Activated B cell treated with CpG ODN at 0.5 μM for 24 hours (primary cell): ENCODE measurements at regions not wholly inside any gene's neighbourhood (a gene's known extent, or its start where the extent isn't known, plus 50 kb on each side); places are given as distances from the start of the nearest gene placed in this dataset.
"Not testable (repeated sequence)": the region's sequence is repeated elsewhere in the genome, so short reads cannot be mapped to it uniquely, and the experiment has no call there.

ENCODE experiments used
- ATAC-seq: fragments of 200-7000 bp; cut with Tn5 transposase; one replicate; pipeline ENCODE4 v1.10.0; 2021; ENCODE audit warnings: low read depth, mild to moderate bottlenecking, moderate library complexity
- CTCF ChIA-PET: fragments of 350-600 bp; sonication (Branson Sonifier 250); formaldehyde crosslinking; loops from one replicate; lab custom pipeline; 2021; ENCODE audit warnings: antibody characterized with exemption; lab: Charles Lee
- POLR2A ChIA-PET: fragments of 350-600 bp; sonication (Branson Sonifier 250); formaldehyde crosslinking; loops from one replicate; lab custom pipeline; 2021; ENCODE audit warnings: antibody characterized with exemption; lab: Charles Lee
- DNase-seq: peaks from one replicate; pipeline ENCODE4 v3.0.0; 2022
- H3K27ac Mint-ChIP-seq: one replicate; pipeline ENCODE4 v1.8.0; 2020; ENCODE audit warnings: mixed read lengths
- H3K27me3 Mint-ChIP-seq: one replicate; pipeline ENCODE4 v1.8.0; 2021; ENCODE audit warnings: mixed read lengths
- H3K36me3 Mint-ChIP-seq: one replicate; pipeline ENCODE4 v1.8.0; 2021; ENCODE audit warnings: low read depth, mixed read lengths
- H3K4me1 Mint-ChIP-seq: one replicate; pipeline ENCODE4 v1.8.0; 2021; ENCODE audit warnings: mixed read lengths
- H3K4me3 Mint-ChIP-seq: one replicate; pipeline ENCODE4 v1.8.0; 2020; ENCODE audit warnings: mild to moderate bottlenecking, mixed read lengths
- H3K9me3 Mint-ChIP-seq: one replicate; pipeline ENCODE4 v1.8.0; 2020; ENCODE audit warnings: mixed read lengths
- intact Hi-C: fragments of 100-400 bp; cut with micrococcal nuclease; formaldehyde crosslinking; loops from one replicate; pipeline ENCODE4 v1.15.1; 2024
- TF ChIP-seq, protein P1 (sequence below): fragments of 200-600 bp; IDR thresholded peaks from one replicate; pipeline ENCODE4 v1.8.0; 2022; ENCODE audit warnings: antibody characterized with exemption, mild to moderate bottlenecking

DNA sequence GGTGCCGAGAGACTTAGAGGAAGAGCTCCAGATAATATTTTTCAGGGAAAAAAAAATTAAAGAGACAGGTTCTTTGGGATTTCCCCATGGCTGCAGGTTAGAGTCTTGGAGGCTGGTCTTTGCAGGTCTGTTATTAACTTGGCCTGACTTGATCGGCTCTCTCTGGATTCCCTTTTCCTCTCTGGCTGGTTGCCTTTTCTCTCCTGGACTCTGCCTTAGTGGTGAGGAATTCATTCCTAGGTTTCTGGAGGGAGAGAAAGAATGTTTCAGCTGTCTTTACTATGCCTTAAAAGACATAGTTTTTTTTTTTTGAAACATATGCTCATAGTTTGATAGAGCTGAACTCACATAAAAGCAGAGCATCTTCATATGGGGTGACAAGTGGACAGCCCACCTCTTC lies 336.3 kb downstream of the BMP4 start:
- Mint-ChIP-seq H3K4me3 (no peak overlapping the region), H3K27me3 (no peaks in the 10 kb centered on the region), H3K4me1 (peaks cover 26% of the 10 kb centered on the region), H3K36me3 (no peaks in the 10 kb centered on the region), H3K9me3 (no peaks in the 10 kb centered on the region), H3K27ac (peak overlapping the region; percentile 85)
- intact Hi-C loops, result no loop called here
- CTCF ChIA-PET, result interaction anchor here (1.3 kb wide), 1 partner anchor 80 kb away, joined by 4 read pairs; no protein-coding TSS in a partner anchor
- ATAC-seq (no peak), DNase-seq (no peak)
- POLR2A ChIA-PET, result interaction anchor here (0.6 to 2.0 kb wide), 3 partner anchors 11 to 1155 kb away, joined by 3 to 6 read pairs (median 4); no protein-coding TSS in a partner anchor
- TF ChIP-seq, protein P1, sequence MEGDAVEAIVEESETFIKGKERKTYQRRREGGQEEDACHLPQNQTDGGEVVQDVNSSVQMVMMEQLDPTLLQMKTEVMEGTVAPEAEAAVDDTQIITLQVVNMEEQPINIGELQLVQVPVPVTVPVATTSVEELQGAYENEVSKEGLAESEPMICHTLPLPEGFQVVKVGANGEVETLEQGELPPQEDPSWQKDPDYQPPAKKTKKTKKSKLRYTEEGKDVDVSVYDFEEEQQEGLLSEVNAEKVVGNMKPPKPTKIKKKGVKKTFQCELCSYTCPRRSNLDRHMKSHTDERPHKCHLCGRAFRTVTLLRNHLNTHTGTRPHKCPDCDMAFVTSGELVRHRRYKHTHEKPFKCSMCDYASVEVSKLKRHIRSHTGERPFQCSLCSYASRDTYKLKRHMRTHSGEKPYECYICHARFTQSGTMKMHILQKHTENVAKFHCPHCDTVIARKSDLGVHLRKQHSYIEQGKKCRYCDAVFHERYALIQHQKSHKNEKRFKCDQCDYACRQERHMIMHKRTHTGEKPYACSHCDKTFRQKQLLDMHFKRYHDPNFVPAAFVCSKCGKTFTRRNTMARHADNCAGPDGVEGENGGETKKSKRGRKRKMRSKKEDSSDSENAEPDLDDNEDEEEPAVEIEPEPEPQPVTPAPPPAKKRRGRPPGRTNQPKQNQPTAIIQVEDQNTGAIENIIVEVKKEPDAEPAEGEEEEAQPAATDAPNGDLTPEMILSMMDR, result no peak

DNA sequence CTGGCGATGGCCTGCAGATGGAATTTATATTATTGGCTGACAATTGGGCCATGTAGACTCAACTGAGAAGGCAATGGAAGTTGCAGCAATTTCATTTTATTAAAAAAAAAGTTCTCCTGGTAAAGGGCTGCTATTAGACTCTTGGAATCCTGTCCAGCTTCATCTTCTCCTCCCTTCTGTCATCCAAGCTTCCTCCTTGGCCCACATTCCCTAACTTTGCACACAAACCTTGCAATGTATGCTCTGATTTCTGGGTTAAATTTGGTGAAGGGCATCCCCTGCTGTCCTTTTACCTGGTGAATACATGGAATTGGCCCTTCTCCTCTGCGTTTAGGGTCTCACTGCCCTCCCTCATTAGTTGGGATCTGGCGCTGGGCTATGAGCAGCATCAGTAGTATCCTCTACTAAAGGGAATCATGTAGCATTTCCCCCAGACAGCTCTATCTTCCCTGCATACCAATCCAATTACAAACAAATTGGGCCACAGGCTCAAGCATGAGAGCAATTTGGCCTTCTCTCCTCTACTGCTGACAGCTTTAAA lies 336.9 kb downstream of the BMP4 start:
- no peaks in the 10 kb centered on the region for H3K36me3 Mint-ChIP-seq
- H3K4me1 Mint-ChIP-seq, result peaks cover 27% of the 10 kb centered on the region
- no peaks in the 10 kb centered on the region for H3K27me3 Mint-ChIP-seq
- H3K9me3 Mint-ChIP-seq, result no peaks in the 10 kb centered on the region
- DNase-seq (no peak), ATAC-seq (no peak)
- peak overlapping the region; percentile 85 for H3K27ac Mint-ChIP-seq
- H3K4me3 Mint-ChIP-seq, result no peak overlapping the region
- TF ChIP-seq, protein P1, result no peak
- POLR2A ChIA-PET, result interaction anchor here (1.4 to 2.0 kb wide), 2 partner anchors 11 to 49 kb away, joined by 4 to 6 read pairs; no protein-coding TSS in a partner anchor
- CTCF ChIA-PET, result interaction anchor here (1.3 kb wide), 1 partner anchor 79 kb away, joined by 4 read pairs; no protein-coding TSS in a partner anchor
- intact Hi-C loops, result no loop called here

DNA sequence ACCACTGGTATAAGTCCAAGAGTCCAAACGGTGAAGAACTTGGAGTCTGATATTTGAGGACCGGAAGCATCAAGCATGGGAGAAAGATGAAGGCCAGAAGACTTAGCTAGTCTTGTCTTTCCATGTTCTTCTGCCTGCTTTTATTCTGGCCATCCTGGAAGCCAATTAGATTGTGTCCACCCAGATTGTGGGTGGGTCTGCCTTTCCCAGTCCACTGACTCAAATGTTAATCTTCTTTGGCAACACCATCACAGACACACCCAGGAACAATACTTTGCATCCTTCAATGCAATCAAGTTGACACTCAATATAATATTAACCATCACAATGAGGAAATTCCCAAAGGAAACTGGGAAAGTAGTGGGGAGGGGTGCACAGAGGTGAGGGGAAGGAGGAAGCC lies 340.1 kb downstream of the BMP4 start:
- CTCF ChIA-PET, H3K27ac Mint-ChIP-seq, H3K9me3 Mint-ChIP-seq, ATAC-seq, POLR2A ChIA-PET, H3K4me3 Mint-ChIP-seq, H3K27me3 Mint-ChIP-seq, DNase-seq, H3K36me3 Mint-ChIP-seq, intact Hi-C loops: not testable (repeated sequence)
- H3K4me1 Mint-ChIP-seq, result peaks cover 48% of the 10 kb centered on the region

DNA sequence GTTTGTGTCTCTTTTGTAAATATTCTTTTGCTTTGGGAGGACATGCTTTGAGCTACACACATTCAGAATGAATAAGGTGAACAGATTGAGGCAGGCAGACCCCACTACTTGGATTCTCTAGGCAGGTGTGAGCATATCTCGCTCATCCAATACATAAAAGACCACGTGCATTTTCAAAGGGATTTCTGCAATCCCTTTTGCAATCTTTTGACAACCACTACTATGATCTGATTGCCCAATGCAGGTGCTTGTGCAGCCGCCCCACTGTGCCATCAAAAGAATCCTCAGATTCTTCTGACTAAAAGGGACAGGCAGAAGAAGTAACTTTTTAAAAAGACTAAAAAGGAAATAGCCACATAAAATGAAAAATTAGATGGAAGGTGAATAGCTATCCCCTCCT lies 341.4 kb downstream of the BMP4 start:
- ATAC-seq, result no peak
- POLR2A ChIA-PET, result no interaction called here

DNA sequence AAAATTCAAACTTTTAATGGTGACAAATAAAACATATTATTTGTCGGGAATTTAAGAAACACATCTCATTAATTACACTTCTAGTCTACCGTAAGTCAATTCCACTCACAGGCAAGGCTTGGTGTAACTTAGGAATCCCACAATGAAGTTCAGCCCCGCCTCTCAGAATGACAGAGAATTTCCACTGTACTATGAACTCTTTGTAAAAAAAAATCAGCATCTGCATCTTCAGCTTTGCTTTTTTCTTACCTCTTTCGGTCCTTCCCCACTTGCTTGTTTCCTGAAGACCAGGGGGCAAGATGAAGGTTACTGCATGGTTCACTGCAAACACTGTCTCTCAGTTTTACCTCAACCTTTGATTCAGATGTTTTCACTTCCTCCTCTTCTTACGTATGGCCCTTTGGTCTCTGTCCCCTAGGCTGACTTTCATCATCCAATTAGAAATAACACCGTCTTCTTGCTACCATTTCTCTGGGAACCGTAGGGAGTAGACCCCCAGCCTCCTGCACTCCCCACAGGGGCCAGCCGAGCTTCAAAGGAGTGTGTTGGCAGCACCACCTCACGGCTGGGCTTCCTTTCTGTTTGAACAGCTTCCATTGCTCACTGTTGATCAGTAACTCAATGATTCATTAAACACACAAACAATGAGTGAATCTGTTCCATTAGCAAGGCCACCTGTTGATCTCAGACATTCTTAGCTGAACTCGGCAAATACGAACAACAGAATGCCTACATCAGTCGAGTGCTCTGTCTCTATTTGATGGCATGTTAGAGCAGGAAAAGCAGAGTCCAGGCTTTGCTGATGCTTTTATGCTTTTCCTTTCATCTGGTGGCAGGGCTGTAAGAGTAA lies 343.0 kb downstream of the BMP4 start:
- Mint-ChIP-seq H3K36me3 (no peaks in the 10 kb centered on the region), H3K4me3 (peak overlapping the region; percentile 79), H3K4me1 (peaks cover 53% of the 10 kb centered on the region), H3K27ac (peak overlapping the region; percentile 100), H3K9me3 (no peaks in the 10 kb centered on the region), H3K27me3 (no peaks in the 10 kb centered on the region)
- TF ChIP-seq, protein P1, result no peak
- ChIA-PET POLR2A (interaction anchor here (0.7 to 1.6 kb wide), 11 partner anchors 8 to 461 kb away, joined by 3 to 15 read pairs (median 3); no protein-coding TSS in a partner anchor), CTCF (interaction anchor here (1.2 to 2.9 kb wide), 3 partner anchors 43 to 715 kb away, joined by 3 to 20 read pairs (median 3); no protein-coding TSS in a partner anchor)
- ATAC-seq (peak; percentile 93), DNase-seq (peak; percentile 59)
- intact Hi-C loops, result loop anchor here (1.0 to 5.0 kb wide), 11 partner anchors 8 to 1514 kb away; partner anchors contain the start of genes DDHD1, GPR137C, LGALS3 and SAMD4A

More for the DNA sequence above, 341.4 kb downstream of the BMP4 start:
- Mint-ChIP-seq H3K9me3 (no peaks in the 10 kb centered on the region), H3K27me3 (no peaks in the 10 kb centered on the region), H3K4me3 (no peak overlapping the region), H3K27ac (peak overlapping the region; percentile 1), H3K36me3 (no peaks in the 10 kb centered on the region), H3K4me1 (peaks cover 42% of the 10 kb centered on the region)
- CTCF ChIA-PET, result no interaction called here
- TF ChIP-seq, protein P1, result no peak
- intact Hi-C loops, result no loop called here
- no peak for DNase-seq
